Gastroesophageal sphincter (tissue), 4 donors: ENCODE measurements at regions not wholly inside any gene's neighbourhood (a gene's known extent, or its start where the extent isn't known, plus 50 kb on each side); places are given as distances from the start of the nearest gene placed in this dataset.

Experiments used
- ATAC-seq: fragments of 150-250 bp; one replicate; pipeline ENCODE4 v1.9.1; 2016; ENCODE audit warnings: mild to moderate bottlenecking, moderate library complexity
- H3K27ac ChIP-seq, 4 donors: fragments of 200-600 bp; sonication (generic) in 3 of 4; 1 replicate in 3 of 4; 2 replicates in 1 of 4; pipeline ENCODE4 v1.5.1; 2016 to 2019
- H3K27me3 ChIP-seq: fragments of 200-600 bp; sonication (generic); one replicate; pipeline ENCODE4 v1.5.1; 2019
- H3K36me3 ChIP-seq, 2 donors: fragments of 200-600 bp; sonication (generic); one replicate each; pipeline ENCODE4 v1.5.1; 2019; ENCODE audit warnings: control low read depth in 1 of 2
- H3K4me1 ChIP-seq, 3 donors: fragments of 200-600 bp; sonication (generic); 1 replicate in 2 of 3; 2 replicates in 1 of 3; pipeline ENCODE4 v1.5.1; 2016 to 2019; ENCODE audit warnings: control low read depth in 2 of 3
- H3K4me3 ChIP-seq, 2 donors: fragments of 200-600 bp; sonication (generic); one replicate each; pipeline ENCODE4 v1.5.1; 2019; ENCODE audit warnings: mild to moderate bottlenecking in 1 of 2, moderate library complexity in 1 of 2
- H3K9me3 ChIP-seq, 3 donors: fragments of 200-600 bp; sonication (generic); one replicate each; pipeline ENCODE4 v1.5.1; 2017 to 2019; ENCODE audit warnings: control low read depth in 2 of 3
- EP300 ChIP-seq: sonication (generic); formaldehyde crosslinking; IDR thresholded peaks from one replicate; pipeline ENCODE4 v1.6.1; 2017; ENCODE audit warnings: antibody characterized with exemption, mild to moderate bottlenecking
- POLR2A ChIP-seq, 2 donors: fragments of 450-650 bp; IDR thresholded peaks; one replicate each; pipeline ENCODE4 v1.6.1; 2017; ENCODE audit warnings: antibody characterized with exemption in 2 of 2, mild to moderate bottlenecking in 2 of 2, moderate library complexity in 1 of 2
- POLR2AphosphoS5 ChIP-seq: sonication (generic); formaldehyde crosslinking; IDR thresholded peaks from one replicate; pipeline ENCODE4 v1.6.1; 2017; ENCODE audit warnings: antibody characterized with exemption
- WGBS, 2 donors: methylation state at CpG; one replicate each; pipeline ENCODE4 v1.1.5; 2018; ENCODE audit warnings: low coverage in 1 of 2; 5-methylcytosine and 5-hydroxymethylcytosine counted together
- TF ChIP-seq, protein P1 (sequence below), 4 experiments: fragments of 200-600 bp in 2 of 4; fragments of 450-650 bp in 2 of 4; sonication (generic) in 1 of 4; IDR thresholded peaks; one replicate each; pipeline ENCODE4 v1.5.1; 2017 to 2019; ENCODE audit warnings: antibody characterized with exemption in 4 of 4, mild to moderate bottlenecking in 2 of 4, moderate library complexity in 2 of 4

DNA sequence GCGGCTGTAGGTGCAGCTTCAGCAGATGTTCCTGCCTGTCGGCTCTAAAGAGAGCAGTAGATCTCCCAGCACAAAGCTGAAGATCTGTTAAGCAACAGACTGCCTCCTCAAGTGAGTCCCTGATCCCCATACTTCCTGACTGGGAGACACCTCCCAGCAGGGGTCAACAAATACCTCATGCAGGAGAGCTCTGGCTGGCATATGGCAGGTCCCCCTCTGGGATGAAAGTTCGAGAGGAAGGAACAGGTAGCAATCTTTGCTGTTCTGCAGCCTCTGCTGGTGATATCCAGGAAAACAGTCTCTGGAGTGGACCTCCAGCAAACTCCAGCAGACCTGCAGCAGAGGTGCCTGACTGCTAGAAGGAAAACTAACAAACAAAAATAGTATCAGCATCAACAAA, 337.1 kb upstream of the USP15 start:
- no peaks in the 10 kb centered on the region for H3K4me1 ChIP-seq

DNA sequence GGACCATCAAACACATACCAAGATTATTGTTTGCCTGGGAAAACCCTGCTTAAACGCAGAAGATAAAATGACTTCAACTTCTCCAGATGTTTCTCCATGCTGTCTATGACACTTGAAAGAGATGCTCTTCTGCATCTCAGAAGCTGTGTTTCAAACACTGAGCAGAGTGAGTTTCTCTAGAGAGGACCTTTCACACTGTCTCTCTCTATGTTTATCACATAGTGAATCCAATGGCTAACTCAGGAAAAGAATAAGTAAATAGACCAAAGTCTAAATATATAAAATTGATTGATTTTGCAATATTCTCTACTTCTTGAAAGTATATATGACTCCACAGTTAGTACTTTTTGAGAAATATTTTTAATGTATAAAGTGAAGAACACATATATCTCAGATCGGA, 325.6 kb upstream of the USP15 start:
- H3K27me3 ChIP-seq: no peaks in the 10 kb centered on the region
- no peak overlapping the region for H3K4me3 ChIP-seq
- TF ChIP-seq EP300 (no peak), POLR2A (IDR thresholded peaks at IDR 0.05) (no peak), POLR2AphosphoS5 (no peak)
- TF ChIP-seq, protein P1, sequence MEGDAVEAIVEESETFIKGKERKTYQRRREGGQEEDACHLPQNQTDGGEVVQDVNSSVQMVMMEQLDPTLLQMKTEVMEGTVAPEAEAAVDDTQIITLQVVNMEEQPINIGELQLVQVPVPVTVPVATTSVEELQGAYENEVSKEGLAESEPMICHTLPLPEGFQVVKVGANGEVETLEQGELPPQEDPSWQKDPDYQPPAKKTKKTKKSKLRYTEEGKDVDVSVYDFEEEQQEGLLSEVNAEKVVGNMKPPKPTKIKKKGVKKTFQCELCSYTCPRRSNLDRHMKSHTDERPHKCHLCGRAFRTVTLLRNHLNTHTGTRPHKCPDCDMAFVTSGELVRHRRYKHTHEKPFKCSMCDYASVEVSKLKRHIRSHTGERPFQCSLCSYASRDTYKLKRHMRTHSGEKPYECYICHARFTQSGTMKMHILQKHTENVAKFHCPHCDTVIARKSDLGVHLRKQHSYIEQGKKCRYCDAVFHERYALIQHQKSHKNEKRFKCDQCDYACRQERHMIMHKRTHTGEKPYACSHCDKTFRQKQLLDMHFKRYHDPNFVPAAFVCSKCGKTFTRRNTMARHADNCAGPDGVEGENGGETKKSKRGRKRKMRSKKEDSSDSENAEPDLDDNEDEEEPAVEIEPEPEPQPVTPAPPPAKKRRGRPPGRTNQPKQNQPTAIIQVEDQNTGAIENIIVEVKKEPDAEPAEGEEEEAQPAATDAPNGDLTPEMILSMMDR (IDR thresholded peaks at IDR 0.05): no peak
- 56 to 81% methylated on average over 2 of the region's 2 CpGs for WGBS, 2 donors
- H3K36me3 ChIP-seq: no peaks in the 10 kb centered on the region
- H3K9me3 ChIP-seq: peaks cover 0 to 5% (median 0%) of the 10 kb centered on the region in 3 donors
- no peak overlapping the region for H3K27ac ChIP-seq
- ATAC-seq: no peak
- H3K4me1 ChIP-seq: no peaks in the 10 kb centered on the region

More for the DNA sequence above, 337.1 kb upstream of the USP15 start:
- no peak for ATAC-seq
- no peaks in the 10 kb centered on the region for H3K36me3 ChIP-seq
- no peaks in the 10 kb centered on the region for H3K27me3 ChIP-seq
- H3K4me3 ChIP-seq: no peak overlapping the region
- no peak overlapping the region for H3K27ac ChIP-seq
- TF ChIP-seq POLR2A (IDR thresholded peaks at IDR 0.05) (no peak), POLR2AphosphoS5 (no peak), EP300 (no peak)
- TF ChIP-seq, protein P1 (IDR thresholded peaks at IDR 0.05): no peak
- 60 to 100% methylated on average over 1 of the region's 3 CpGs for WGBS, 2 donors
- H3K9me3 ChIP-seq: peaks cover 0 to 11% (median 0%) of the 10 kb centered on the region in 3 donors

DNA sequence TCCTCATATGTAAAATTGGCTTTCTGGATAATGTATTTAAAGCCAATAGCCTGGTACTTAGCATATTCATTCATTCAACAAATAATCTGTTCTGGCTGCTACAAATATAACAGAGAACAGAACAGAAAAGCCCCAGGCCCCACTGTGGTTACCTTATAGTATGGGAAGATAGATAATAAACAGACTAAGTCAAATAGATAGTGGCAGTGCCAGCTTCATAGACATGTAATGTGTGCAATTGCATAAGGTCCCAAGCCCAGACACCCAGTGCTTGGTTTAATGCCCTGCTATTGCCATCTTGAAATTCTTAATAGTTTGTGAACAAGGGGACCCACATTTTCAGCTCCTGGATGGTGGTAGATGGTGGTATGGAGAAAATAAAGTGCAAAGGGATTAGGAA, 320.2 kb upstream of the USP15 start:
- no peak overlapping the region for H3K4me3 ChIP-seq
- no peak for TF ChIP-seq POLR2A (IDR thresholded peaks at IDR 0.05)
- TF ChIP-seq EP300: no peak
- no peak for TF ChIP-seq POLR2AphosphoS5
- TF ChIP-seq, protein P1 (IDR thresholded peaks at IDR 0.05): no peak
- no peak for ATAC-seq
- H3K27ac ChIP-seq: no peak overlapping the region
- no peaks in the 10 kb centered on the region for H3K4me1 ChIP-seq
- no peaks in the 10 kb centered on the region for H3K27me3 ChIP-seq
- peaks cover 0 to 9% (median 0%) of the 10 kb centered on the region in 3 donors for H3K9me3 ChIP-seq
- no peaks in the 10 kb centered on the region for H3K36me3 ChIP-seq

DNA sequence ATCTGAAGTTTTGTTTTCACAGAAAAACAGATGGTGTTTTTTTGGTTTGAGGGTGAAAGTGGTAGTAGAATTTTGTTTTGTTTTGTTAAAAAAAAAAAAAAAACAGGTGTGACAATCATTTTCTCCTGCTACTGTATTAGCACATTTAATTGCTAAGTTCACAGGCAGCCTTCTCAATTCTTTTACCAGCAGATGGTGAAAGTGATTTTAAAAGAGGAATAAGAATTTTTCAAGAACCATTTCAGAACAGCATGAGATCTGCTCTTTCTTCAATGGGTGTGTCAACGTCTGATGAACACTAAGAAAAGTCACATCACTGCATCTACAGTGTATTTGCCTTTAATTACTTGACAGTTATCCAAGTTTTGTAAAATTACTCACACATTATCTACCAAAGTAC, 303.7 kb upstream of the USP15 start:
- no peak for ATAC-seq
- WGBS, 2 donors: 38 to 42% methylated on average over 1 of the region's 1 CpG

DNA sequence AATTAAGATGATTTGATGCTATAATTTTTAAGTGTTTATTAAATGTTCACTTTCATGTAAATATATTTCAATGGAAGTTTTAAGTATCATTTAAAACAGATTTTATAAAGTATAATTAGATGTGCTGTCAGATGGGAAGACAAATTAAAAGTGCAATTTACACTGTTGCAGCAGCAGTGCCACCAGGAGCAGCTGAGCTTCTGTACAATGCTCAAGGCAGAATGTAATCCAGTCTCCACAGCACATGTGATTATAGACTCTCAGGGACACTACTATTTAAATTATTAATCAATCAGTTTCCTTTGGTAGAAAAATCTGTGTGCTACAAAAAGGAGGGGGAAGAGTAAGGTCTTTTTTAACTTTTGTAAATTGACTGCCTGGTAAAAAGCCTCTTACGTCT, 285.7 kb upstream of the USP15 start:
- 69 to 82% methylated on average over 1 of the region's 1 CpG for WGBS, 2 donors
- no peaks in the 10 kb centered on the region for H3K9me3 ChIP-seq
- no peak overlapping the region for H3K4me3 ChIP-seq
- H3K27ac ChIP-seq: no peak overlapping the region
- no peak for ATAC-seq
- no peaks in the 10 kb centered on the region for H3K4me1 ChIP-seq
- no peaks in the 10 kb centered on the region for H3K27me3 ChIP-seq
- TF ChIP-seq POLR2AphosphoS5 (no peak), EP300 (no peak), POLR2A (IDR thresholded peaks at IDR 0.05) (no peak)
- TF ChIP-seq, protein P1 (IDR thresholded peaks at IDR 0.05): no peak
- no peaks in the 10 kb centered on the region for H3K36me3 ChIP-seq

More for the DNA sequence above, 303.7 kb upstream of the USP15 start:
- Histone ChIP-seq H3K4me1 (no peaks in the 10 kb centered on the region), H3K36me3 (no peaks in the 10 kb centered on the region), H3K27ac (no peak overlapping the region), H3K4me3 (no peak overlapping the region), H3K9me3 (no peaks in the 10 kb centered on the region), H3K27me3 (no peaks in the 10 kb centered on the region)
- no peak for TF ChIP-seq POLR2AphosphoS5
- TF ChIP-seq POLR2A (IDR thresholded peaks at IDR 0.05): no peak
- no peak for TF ChIP-seq EP300
- TF ChIP-seq, protein P1 (IDR thresholded peaks at IDR 0.05): no peak
